ENCODE measurements at regions not wholly inside any gene's neighbourhood (a gene's known extent, or its start where the extent isn't known, plus 50 kb on each side); places are given as distances from the start of the nearest gene placed in this dataset.

GRCh38 chr10:69741252-69741651, 60.5 kb upstream of the COL13A1 start:
- no peak for DNase-seq

DNA sequence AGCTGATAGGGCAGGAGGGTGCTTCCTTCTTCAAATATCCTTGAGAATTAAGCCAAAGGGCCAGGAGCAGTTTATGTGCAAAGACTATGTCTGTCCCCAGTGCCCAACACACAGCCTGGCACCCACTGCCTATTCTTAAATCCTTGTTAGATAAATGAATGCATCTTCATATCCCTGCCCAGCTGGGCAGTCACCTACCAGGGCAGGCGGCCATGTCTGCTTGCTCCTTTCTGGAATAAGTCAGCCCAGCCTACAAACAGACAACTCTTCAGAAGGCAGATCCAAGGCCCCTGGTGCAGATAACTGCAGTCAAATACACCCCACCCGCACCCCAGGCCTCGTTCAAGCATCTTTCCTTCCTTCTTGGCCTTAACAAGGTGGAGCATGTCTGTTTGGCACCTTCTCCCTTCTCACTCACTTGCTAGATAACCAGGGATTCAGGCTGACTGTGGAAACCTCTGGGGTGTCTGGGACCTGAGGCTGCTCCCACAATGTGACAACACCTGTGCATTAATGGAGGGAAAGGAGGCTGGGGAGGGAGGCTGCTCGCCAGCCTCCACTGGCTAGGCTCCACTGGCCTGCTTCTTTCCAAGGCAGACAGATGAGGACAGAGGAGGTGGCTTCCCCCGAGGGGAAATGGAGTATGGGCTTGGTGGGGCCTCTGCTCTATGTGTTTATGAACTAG, 59.9 kb upstream of the COL13A1 start:
- DNase-seq: no peak

- no peak for DNase-seq
Measured at GRCh38 chr10:69742356-69742695, 59.4 kb upstream of the COL13A1 start.

DNA sequence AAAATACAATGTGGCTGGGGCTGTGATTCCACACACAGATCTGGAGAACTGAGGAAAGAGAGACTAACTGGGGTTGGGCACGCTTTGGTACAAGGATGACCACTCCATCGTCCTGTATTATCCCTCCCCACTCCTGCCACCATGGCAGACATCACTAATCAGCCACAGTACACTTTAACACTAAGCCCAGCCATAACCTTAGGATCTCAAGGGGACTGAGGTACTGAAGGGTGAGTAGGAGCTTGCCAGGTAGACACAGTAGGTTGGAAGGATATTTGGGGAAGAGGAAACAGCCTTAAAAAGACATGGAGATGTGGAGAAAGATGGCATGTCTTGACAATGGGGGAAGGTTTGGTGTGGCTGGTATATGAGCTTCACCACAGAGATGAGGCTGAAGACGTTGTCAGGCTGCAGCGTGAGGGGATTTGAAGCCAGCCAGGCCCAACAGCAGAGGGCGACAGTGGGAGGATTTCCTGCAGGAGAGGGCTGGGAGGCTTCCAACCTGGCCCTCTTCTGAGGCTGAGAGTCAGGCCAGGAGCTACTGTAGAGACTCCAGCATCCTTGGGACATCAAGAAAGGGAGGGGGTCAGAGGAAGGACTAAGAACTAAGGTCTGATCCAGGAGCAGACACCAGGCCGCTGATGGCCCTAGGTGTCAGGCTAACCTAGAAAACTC, 58.6 kb upstream of the COL13A1 start:
- peak; percentile 9 for DNase-seq

DNA sequence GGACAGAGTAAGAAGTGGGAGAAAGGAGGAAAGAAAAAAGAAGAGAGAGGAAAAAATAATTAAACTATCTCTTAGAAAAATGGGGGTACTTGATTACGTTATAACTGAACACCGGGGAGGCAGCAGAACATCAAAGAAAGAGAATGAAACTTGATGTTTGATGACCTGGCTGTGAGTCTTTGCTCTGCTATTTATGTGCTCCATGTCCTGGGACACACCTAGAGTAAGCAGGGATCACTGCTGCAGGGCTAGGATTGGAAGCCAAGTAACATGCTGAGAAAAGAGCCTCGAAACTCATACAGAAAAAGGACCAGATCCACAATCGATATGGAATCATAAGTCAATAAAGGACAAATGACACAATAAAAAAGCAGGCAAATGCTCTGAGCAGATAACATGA, 56.7 kb upstream of the COL13A1 start:
- DNase-seq: no peak

GRCh38 chr10:69745698-69746097, 56.0 kb upstream of the COL13A1 start:
- no peak for DNase-seq

- no peak for DNase-seq
Measured at GRCh38 chr10:69747179-69747578, 54.5 kb upstream of the COL13A1 start.

GRCh38 chr10:69748621-69749020, 53.1 kb upstream of the COL13A1 start:
- DNase-seq: no peak

GRCh38 chr10:69749178-69750010, 52.3 kb upstream of the COL13A1 start:
- no peak for DNase-seq

GRCh38 chr10:69750011-69750373, 51.7 kb upstream of the COL13A1 start:
- no peak for DNase-seq

DNA sequence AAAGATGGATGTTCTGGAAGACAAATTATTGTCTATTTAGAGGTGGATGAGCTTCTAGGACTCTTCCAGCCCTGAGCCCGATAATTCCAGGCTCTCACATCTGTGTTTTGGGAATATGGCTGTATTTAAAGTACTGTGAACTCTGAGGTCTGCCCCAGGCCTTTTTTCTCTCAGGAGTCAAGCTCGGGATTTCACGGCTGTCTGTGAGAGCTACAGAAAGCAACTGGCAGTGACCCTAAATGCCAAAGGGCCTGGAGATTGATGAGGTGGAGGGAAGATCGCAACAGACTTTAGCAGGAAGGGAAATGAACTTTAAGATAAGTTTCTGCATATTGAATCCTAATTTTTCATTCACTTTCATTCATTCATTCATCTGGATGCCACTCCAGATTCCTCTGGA, 51.0 kb upstream of the COL13A1 start:
- no peak for DNase-seq

DNA sequence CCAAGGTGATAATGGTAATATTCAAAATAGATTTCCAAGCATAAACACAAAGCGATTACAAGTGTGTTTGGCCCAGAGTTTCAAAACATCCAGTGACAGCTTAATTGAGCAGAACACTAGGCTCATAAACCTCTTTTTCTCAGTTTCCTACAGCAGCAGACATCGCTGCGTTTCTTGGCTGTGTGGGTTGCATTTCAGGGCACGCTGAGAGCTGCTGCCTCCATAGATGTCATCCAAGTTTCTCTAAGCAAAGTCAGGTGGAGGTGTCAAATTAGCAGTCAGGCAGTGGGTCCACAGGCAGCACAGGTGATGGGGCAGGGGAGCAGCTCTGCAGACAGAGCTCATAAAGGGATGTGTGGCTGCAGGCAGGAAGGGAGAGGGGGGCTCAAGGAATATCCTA, 50.5 kb upstream of the COL13A1 start:
- no peak for DNase-seq

All from NCI-H69 (cell line).